ENCODE measurements at regions not wholly inside any gene's neighbourhood (a gene's known extent, or its start where the extent isn't known, plus 50 kb on each side); places are given as distances from the start of the nearest gene placed in this dataset.
"Not testable (repeated sequence)": the region's sequence is repeated elsewhere in the genome, so short reads cannot be mapped to it uniquely, and the experiment has no call there.

DNA sequence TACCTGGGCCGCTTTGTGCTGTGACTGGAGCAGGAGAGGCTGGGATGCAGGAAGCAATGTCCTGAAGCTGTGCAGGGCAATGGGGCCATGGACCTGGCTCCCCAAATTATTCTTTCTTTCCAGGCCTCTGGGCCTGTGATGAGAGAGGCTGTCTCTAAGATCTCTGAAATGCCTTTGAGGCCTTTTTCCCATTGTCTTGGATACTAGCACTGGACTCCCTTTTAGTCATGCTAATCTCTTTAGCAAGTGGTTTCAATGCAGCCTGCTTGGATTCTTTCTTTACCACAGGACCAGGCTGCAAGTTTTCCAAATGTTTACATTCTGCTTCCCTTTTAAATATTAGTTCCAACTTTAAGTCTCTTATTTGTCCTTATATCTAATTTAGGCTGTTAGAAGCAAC is 64.8 kb upstream of the SGO1 start:
- no peak for DNase-seq (ENCODE audit: low read depth in 2 of 2)

GRCh38 chr3:20250314-20250713 is 64.3 kb upstream of the SGO1 start:
- DNase-seq (ENCODE audit: low read depth in 2 of 2): no peak

- DNase-seq (ENCODE audit: low read depth in 2 of 2): no peak
Observed at GRCh38 chr3:20246662-20247061, 60.7 kb upstream of the SGO1 start.

DNA sequence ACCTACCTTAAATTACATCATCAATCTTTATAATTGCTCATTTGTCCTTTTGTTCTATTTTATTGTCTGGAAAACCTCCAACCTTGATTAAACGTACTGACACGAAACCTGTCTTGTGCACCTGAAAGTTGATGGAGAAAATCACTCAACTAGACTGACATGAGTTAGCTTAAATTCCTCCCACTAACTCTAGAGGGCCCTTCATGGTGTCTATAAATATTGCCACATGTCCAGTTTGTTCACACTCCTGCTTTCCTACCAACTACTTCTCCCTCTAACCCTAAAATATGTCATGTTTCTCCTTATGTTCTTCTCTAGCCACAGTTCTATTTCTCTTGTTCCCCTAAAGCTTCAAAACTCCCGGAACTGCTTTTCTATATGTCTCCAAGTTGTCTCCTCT is 59.8 kb upstream of the SGO1 start:
- no peak for DNase-seq (ENCODE audit: low read depth in 2 of 2)

DNA sequence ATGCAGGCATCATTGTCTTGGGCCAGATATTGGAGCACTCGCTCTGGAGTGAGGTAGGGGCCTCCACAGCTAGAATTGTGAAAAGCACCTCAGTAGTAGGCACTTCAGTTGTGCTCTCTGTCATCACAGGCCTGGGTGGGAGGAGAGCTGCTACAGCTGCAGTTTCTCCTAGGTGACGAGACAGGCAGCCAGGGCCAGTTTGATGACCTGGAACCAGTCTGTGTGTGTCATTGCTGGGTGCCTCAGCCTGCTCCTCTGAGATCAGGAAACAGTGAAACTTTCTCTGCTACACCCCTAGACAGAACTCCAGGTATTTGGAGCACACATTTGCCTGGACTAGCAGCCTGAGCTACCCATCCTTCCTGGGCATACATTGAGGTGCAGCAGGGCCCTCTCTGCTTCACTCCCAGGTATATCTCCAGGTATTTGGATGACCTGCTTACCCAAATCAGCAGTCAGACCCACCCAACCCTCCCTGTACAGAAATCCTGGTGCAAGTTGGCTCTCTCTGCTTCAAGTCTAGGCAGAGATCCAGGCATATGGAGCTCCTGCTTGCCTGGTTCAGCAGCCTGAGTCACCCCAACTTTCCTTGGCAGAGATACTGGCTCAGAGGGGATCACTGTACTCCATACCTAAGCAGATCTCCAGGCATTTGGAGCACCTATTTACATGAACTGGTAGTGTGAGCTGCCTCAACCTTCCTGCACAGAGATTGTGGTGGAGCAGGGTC is 54.3 kb upstream of the SGO1 start:
- DNase-seq (ENCODE audit: low read depth in 2 of 2): no peak

- not testable (repeated sequence) for DNase-seq (ENCODE audit: low read depth in 2 of 2)
Observed at GRCh38 chr3:20238199-20238598, 52.2 kb upstream of the SGO1 start.

- no peak for DNase-seq (ENCODE audit: low read depth in 2 of 2)
Observed at GRCh38 chr3:20236603-20237002, 50.6 kb upstream of the SGO1 start.

All from stimulated activated CD4-positive, alpha-beta T cell treated with anti-CD3 and anti-CD28 coated beads, Interleukin-12 subunit alpha, Interleukin-12 subunit beta, amount 100 ng/mL, for 24 hours (primary cell).